ENCODE measurements at regions not wholly inside any gene's neighbourhood (a gene's known extent, or its start where the extent isn't known, plus 50 kb on each side); places are given as distances from the start of the nearest gene placed in this dataset.

- BruUV-seq (replicated peaks), result no TSS peak
- Histone ChIP-seq H3K4me1 (ENCODE audit: insufficient read depth, low read length) (no peaks in the 10 kb centered on the region), H3K27me3 (ENCODE audit: control insufficient read depth in 1 of 2, insufficient read depth in 2 of 2, low read length in 2 of 2) (peaks cover 0 to 9% of the 10 kb centered on the region in 2 experiments; a peak in 1 of 5 replicates), H3K9ac (ENCODE audit: insufficient read depth, low read depth, low read length) (no peak overlapping the region), H4K20me1 (ENCODE audit: insufficient read depth, low read length) (no peaks in the 10 kb centered on the region), H3K4me2 (ENCODE audit: low read depth, low read length) (no peak overlapping the region), H2AFZ (ENCODE audit: low read length) (no peak overlapping the region), H3K4me3 (replicated peaks in 1 of 3; ENCODE audit: insufficient read depth in 1 of 3, low read depth in 2 of 3, low read length in 3 of 3) (no peak overlapping the region), H3K27ac (ENCODE audit: extremely low read length, insufficient read depth, low read length) (no peak overlapping the region), H3K9me3 (ENCODE audit: low read length) (no peaks in the 10 kb centered on the region), H3K36me3 (replicated peaks in 1 of 2; ENCODE audit: control insufficient read depth in 1 of 2, insufficient read depth in 2 of 2, low read length in 2 of 2) (no peaks in the 10 kb centered on the region), H3K79me2 (ENCODE audit: insufficient read depth, low read length) (no peaks in the 10 kb centered on the region)
- POLR2A ChIA-PET, result no interaction called here
- CTCF ChIA-PET (ENCODE audit: low intra/inter-chr PET ratio, low total read pairs), result no interaction called here
- ATAC-seq (no peak), FAIRE-seq (no peak), DNase-seq (ENCODE audit: low spot score) (no peak)
- in situ Hi-C loops (cut with HindIII; ENCODE audit: extremely low pct_ligation_motif_present, low pct_unique_long_range_greater_than_20kb), result no loop called here
- 0% methylated on average over 1 of the region's 1 CpG for WGBS (ENCODE audit: low lambda C conversion rate)
- TF ChIP-seq ZBTB46 (CRISPR knock-in tag; IDR thresholded peaks at IDR 0.05; ENCODE audit: borderline replicate concordance), result no peak
- TF ChIP-seq NFYC (CRISPR knock-in tag; IDR thresholded peaks at IDR 0.05), result peak; percentile 51; the same call in 1 of the 2 replicates
- TF ChIP-seq NFYB (CRISPR knock-in tag; IDR thresholded peaks at IDR 0.05), result 0 out of 2 replicates have a peak, but pooled peaks have one; percentile 24
- peak; percentile 79 for TF ChIP-seq THAP11 (CRISPR knock-in tag; IDR thresholded peaks at IDR 0.05)
- peak; percentile 82 for TF ChIP-seq ZNF143 (CRISPR knock-in tag; IDR thresholded peaks at IDR 0.05)
- TF ChIP-seq SRF (IDR thresholded peaks at IDR 0.05; ENCODE audit: low read depth, low read length), result no peak
- intact Hi-C loops (cut with micrococcal nuclease; ENCODE audit: unreplicated experiment), result no loop called here
These were observed 515.7 kb downstream of the BUD13 start for GRCh38 chr11:116257092-116257491.

GRCh38 chr11:116256215-116256614 lies 516.6 kb downstream of the BUD13 start:
- POLR2A ChIA-PET, result no interaction called here
- WGBS (ENCODE audit: low lambda C conversion rate), result 48% methylated on average over 8 of the region's 8 CpGs
- no peak overlapping the region for H3K4me2 ChIP-seq (ENCODE audit: low read depth, low read length)
- H2AFZ ChIP-seq (ENCODE audit: low read length), result no peak overlapping the region
- intact Hi-C loops (cut with micrococcal nuclease; ENCODE audit: unreplicated experiment) (no loop called here), in situ Hi-C loops (cut with HindIII; ENCODE audit: extremely low pct_ligation_motif_present, low pct_unique_long_range_greater_than_20kb) (no loop called here)
- H3K9me3 ChIP-seq (ENCODE audit: low read length), result no peaks in the 10 kb centered on the region
- FAIRE-seq (no peak), DNase-seq (ENCODE audit: low spot score) (no peak), ATAC-seq (no peak)
- H3K9ac ChIP-seq (ENCODE audit: insufficient read depth, low read depth, low read length), result no peak overlapping the region
- TF ChIP-seq ZNF160 (CRISPR knock-in tag; IDR thresholded peaks at IDR 0.05), result no peak
- no peak for TF ChIP-seq ATM (IDR thresholded peaks at IDR 0.05; ENCODE audit: borderline replicate concordance)
- TF ChIP-seq ZNF883 (CRISPR knock-in tag; IDR thresholded peaks at IDR 0.05; ENCODE audit: not compliant biosample characterization), result no peak
- H3K27ac ChIP-seq (ENCODE audit: extremely low read length, insufficient read depth, low read length), result no peak overlapping the region
- no peaks in the 10 kb centered on the region for H3K79me2 ChIP-seq (ENCODE audit: insufficient read depth, low read length)
- H3K4me1 ChIP-seq (ENCODE audit: insufficient read depth, low read length), result no peaks in the 10 kb centered on the region
- BruUV-seq (replicated peaks), result no TSS peak
- H3K36me3 ChIP-seq (replicated peaks in 1 of 2; ENCODE audit: control insufficient read depth in 1 of 2, insufficient read depth in 2 of 2, low read length in 2 of 2), result no peaks in the 10 kb centered on the region
- CTCF ChIA-PET (ENCODE audit: low intra/inter-chr PET ratio, low total read pairs), result no interaction called here
- no peaks in the 10 kb centered on the region for H4K20me1 ChIP-seq (ENCODE audit: insufficient read depth, low read length)
- H3K27me3 ChIP-seq (ENCODE audit: control insufficient read depth in 1 of 2, insufficient read depth in 2 of 2, low read length in 2 of 2), result peaks cover 0 to 7% of the 10 kb centered on the region in 2 experiments; a peak in 1 of 5 replicates
- H3K4me3 ChIP-seq (replicated peaks in 1 of 3; ENCODE audit: insufficient read depth in 1 of 3, low read depth in 2 of 3, low read length in 3 of 3), result no peak overlapping the region

All from HepG2 (cell line).